RWPE2 (cell line): ENCODE measurements at regions not wholly inside any gene's neighbourhood (a gene's known extent, or its start where the extent isn't known, plus 50 kb on each side); places are given as distances from the start of the nearest gene placed in this dataset.

Experiments used
- ATAC-seq: fragments of 200-7000 bp; cut with Tn5 transposase; 3 replicates; pipeline ENCODE4 v1.9.1; 2021; ENCODE audit warnings: low read depth
- DNase-seq: peaks from one replicate; pipeline ENCODE4 v3.0.0-alpha.2; 2020; ENCODE audit warnings: low spot score
- H3K27ac ChIP-seq: fragments of 450-650 bp; 2 replicates; pipeline ENCODE4 v1.5.1; 2017; ENCODE audit warnings: mild to moderate bottlenecking; ENCODE audit not compliant: poor library complexity, severe bottlenecking
- H3K27me3 ChIP-seq: fragments of 250-450 bp; sonication (Bioruptor Pico); 2 replicates; pipeline ENCODE4 v1.5.1; 2021; ENCODE audit warnings: mild to moderate bottlenecking, moderate library complexity; ENCODE audit not compliant: insufficient read depth, poor library complexity, severe bottlenecking
- H3K36me3 ChIP-seq: fragments of 250-450 bp; sonication (Bioruptor Pico); 2 replicates; pipeline ENCODE4 v1.5.1; 2020; ENCODE audit warnings: low read depth, mild to moderate bottlenecking, moderate library complexity
- H3K4me1 ChIP-seq: fragments of 250-450 bp; sonication (Bioruptor Pico); 2 replicates; pipeline ENCODE4 v1.5.1; 2021; ENCODE audit warnings: mild to moderate bottlenecking, moderate library complexity; ENCODE audit not compliant: insufficient read depth, poor library complexity, severe bottlenecking
- H3K4me3 ChIP-seq: fragments of 250-450 bp; sonication (Bioruptor Pico); 2 replicates; pipeline ENCODE4 v1.5.1; 2021; ENCODE audit warnings: mild to moderate bottlenecking, moderate library complexity; ENCODE audit not compliant: severe bottlenecking
- H3K9me3 ChIP-seq: fragments of 250-450 bp; sonication (Bioruptor Pico); 2 replicates; pipeline ENCODE4 v1.5.1; 2021; ENCODE audit warnings: mild to moderate bottlenecking, moderate library complexity; ENCODE audit not compliant: severe bottlenecking
- CTCF ChIP-seq: fragments of 450-650 bp; IDR thresholded peaks from one replicate; pipeline ENCODE4 v1.5.1; 2017; ENCODE audit warnings: mild to moderate bottlenecking, moderate library complexity; ENCODE audit not compliant: poor library complexity, severe bottlenecking

GRCh38 chr21:17725339-17725738 lies 93.8 kb downstream of the C21orf91 start:
- TF ChIP-seq CTCF: no peak
- Histone ChIP-seq H3K4me1 (no peaks in the 10 kb centered on the region), H3K4me3 (no peak overlapping the region), H3K27me3 (no peaks in the 10 kb centered on the region), H3K9me3 (no peaks in the 10 kb centered on the region), H3K36me3 (no peaks in the 10 kb centered on the region), H3K27ac (no peak overlapping the region)
- ATAC-seq: no peak
- no peak for DNase-seq

GRCh38 chr21:17712887-17713286 lies 100.2 kb upstream of the BTG3 start:
- Histone ChIP-seq H3K9me3 (no peaks in the 10 kb centered on the region), H3K27ac (no peak overlapping the region), H3K36me3 (no peaks in the 10 kb centered on the region), H3K4me3 (no peak overlapping the region), H3K4me1 (peaks cover 5% of the 10 kb centered on the region), H3K27me3 (no peaks in the 10 kb centered on the region)
- no peak for DNase-seq
- no peak for TF ChIP-seq CTCF
- ATAC-seq: no peak

GRCh38 chr21:17711896-17712295 lies 99.2 kb upstream of the BTG3 start:
- Histone ChIP-seq H3K27me3 (no peaks in the 10 kb centered on the region), H3K4me3 (no peak overlapping the region), H3K36me3 (no peaks in the 10 kb centered on the region), H3K9me3 (no peaks in the 10 kb centered on the region), H3K27ac (no peak overlapping the region), H3K4me1 (peaks cover 5% of the 10 kb centered on the region)
- DNase-seq: no peak
- TF ChIP-seq CTCF: no peak
- ATAC-seq: no peak

GRCh38 chr21:17709266-17709611 lies 96.5 kb upstream of the BTG3 start:
- peaks cover 5% of the 10 kb centered on the region for H3K4me1 ChIP-seq
- H3K9me3 ChIP-seq: no peaks in the 10 kb centered on the region
- no peak for ATAC-seq
- H3K27me3 ChIP-seq: no peaks in the 10 kb centered on the region
- TF ChIP-seq CTCF: no peak
- no peaks in the 10 kb centered on the region for H3K36me3 ChIP-seq
- no peak overlapping the region for H3K27ac ChIP-seq
- H3K4me3 ChIP-seq: no peak overlapping the region
- DNase-seq: no peak

- no peak overlapping the region for H3K27ac ChIP-seq
- no peaks in the 10 kb centered on the region for H3K9me3 ChIP-seq
- no peak overlapping the region for H3K4me3 ChIP-seq
- no peaks in the 10 kb centered on the region for H3K36me3 ChIP-seq
- peaks cover 5% of the 10 kb centered on the region for H3K4me1 ChIP-seq
- no peak for ATAC-seq
- H3K27me3 ChIP-seq: no peaks in the 10 kb centered on the region
- DNase-seq: no peak
- no peak for TF ChIP-seq CTCF
These were observed 96.0 kb upstream of the BTG3 start for GRCh38 chr21:17708522-17709265.
